H1 (cell line): ENCODE measurements at regions not wholly inside any gene's neighbourhood (a gene's known extent, or its start where the extent isn't known, plus 50 kb on each side); places are given as distances from the start of the nearest gene placed in this dataset.

Experiments used
- CTCF ChIA-PET: fragments of 300-600 bp; sonication (Branson Sonifier 250); formaldehyde crosslinking; loops from one replicate; lab custom pipeline; 2021; ENCODE audit not compliant: partially characterized antibody; lab: Charles Lee
- POLR2A ChIA-PET: fragments of 300-600 bp; sonication (Branson Sonifier 250); formaldehyde crosslinking; loops from one replicate; lab custom pipeline; 2021; ENCODE audit warnings: inconsistent platforms; ENCODE audit not compliant: partially characterized antibody; lab: Charles Lee
- DNase-seq, 2 experiments: peaks; one replicate each; pipeline versions ENCODE4 v3.0.0 to v3.0.0-alpha.2; 2010 to 2022; ENCODE audit warnings: low spot score in 2 of 2, low read depth in 1 of 2, mixed read lengths in 1 of 2
- FAIRE-seq: peaks from 2 replicates; lab custom pipeline; 2011; peaks lifted over from hg19 to GRCh38; lab: Jason Lieb, UNC
- H2AFZ ChIP-seq: 2 replicates; pipeline ENCODE4 v1.8.1; 2012; ENCODE audit warnings: low read length, inconsistent platforms
- H2AK5ac ChIP-seq: 2 replicates; pipeline ENCODE4 v1.6.1; 2013; ENCODE audit warnings: low read depth, low read length
- H2BK120ac ChIP-seq: replicated peaks from 2 replicates; pipeline ENCODE3; 2013; ENCODE audit warnings: low read depth, low read length, inconsistent platforms
- H2BK12ac ChIP-seq: 2 replicates; pipeline ENCODE4 v1.6.1; 2013; ENCODE audit warnings: low read depth, low read length
- H2BK15ac ChIP-seq: 2 replicates; pipeline ENCODE4 v1.6.1; 2013; ENCODE audit warnings: low read length
- H2BK20ac ChIP-seq: 2 replicates; pipeline ENCODE4 v1.6.1; 2013; ENCODE audit warnings: low read length
- H2BK5ac ChIP-seq: 2 replicates; pipeline ENCODE4 v1.6.1; 2013; ENCODE audit warnings: low read depth, low read length
- H3K14ac ChIP-seq: 2 replicates; pipeline ENCODE4 v1.6.1; 2013; ENCODE audit warnings: inconsistent platforms; ENCODE audit not compliant: insufficient read length
- H3K18ac ChIP-seq: 2 replicates; pipeline ENCODE4 v1.6.1; 2013; ENCODE audit warnings: low read length; ENCODE audit errors: extremely low read depth
- H3K23ac ChIP-seq: 2 replicates; pipeline ENCODE4 v1.6.1; 2013; ENCODE audit warnings: inconsistent platforms; ENCODE audit not compliant: insufficient read length
- H3K23me2 ChIP-seq: 2 replicates; pipeline ENCODE4 v1.6.1; 2013; ENCODE audit warnings: low read depth, low read length
- H3K27ac ChIP-seq: 2 replicates; pipeline ENCODE4 v1.6.1; 2011; ENCODE audit warnings: low read depth, low read length, inconsistent platforms
- H3K27me3 ChIP-seq, 4 experiments: replicated peaks in 1 of 4; 1 replicate in 1 of 4; 2 replicates in 3 of 4; pipeline versions ENCODE4 v1.6.1 to v1.8.1; 2011 to 2013; ENCODE audit warnings: low read length in 3 of 4, mild to moderate bottlenecking in 3 of 4, inconsistent platforms in 2 of 4, mixed read lengths in 2 of 4, moderate library complexity in 1 of 4; ENCODE audit not compliant: control insufficient read depth in 3 of 4, insufficient read depth in 3 of 4; ENCODE audit errors: extremely low read depth in 1 of 4
- H3K36me3 ChIP-seq, 4 experiments: 2 replicates each; pipeline versions ENCODE4 v1.6.1 to v1.8.1; 2011 to 2013; ENCODE audit warnings: mild to moderate bottlenecking in 4 of 4, low read length in 3 of 4, moderate library complexity in 2 of 4, control low read depth in 1 of 4, inconsistent platforms in 1 of 4; ENCODE audit not compliant: insufficient read depth in 4 of 4, control insufficient read depth in 2 of 4
- H3K4ac ChIP-seq: replicated peaks from 2 replicates; pipeline ENCODE3; 2013; ENCODE audit warnings: low read length, low read depth, mixed read lengths, inconsistent platforms; ENCODE audit not compliant: insufficient read length
- H3K4me1 ChIP-seq, 4 experiments: replicated peaks in 1 of 4; 1 replicate in 1 of 4; 2 replicates in 3 of 4; pipeline versions ENCODE4 v1.6.1 to v1.8.1; 2011 to 2013; ENCODE audit warnings: low read length in 3 of 4, inconsistent platforms in 2 of 4, mixed read lengths in 1 of 4; ENCODE audit not compliant: insufficient read depth in 4 of 4, control insufficient read depth in 3 of 4
- H3K4me2 ChIP-seq, 2 experiments: 2 replicates each; pipeline versions ENCODE4 v1.6.1 to v1.8.1; 2011 to 2013; ENCODE audit warnings: low read depth in 2 of 2, low read length in 2 of 2, control low read depth in 1 of 2, inconsistent platforms in 1 of 2, mild to moderate bottlenecking in 1 of 2; ENCODE audit not compliant: insufficient read depth in 1 of 2
- H3K4me3 ChIP-seq, 4 experiments: fragments of 200-600, 300-600 bp in 1 of 4; sonication (generic), shearing (Covaris generic), sonication (Bioruptor Twin) in 1 of 4; 2 replicates each; pipeline versions ENCODE4 v1.5.1 to v1.8.1; 2011 to 2016; ENCODE audit warnings: low read length in 4 of 4, low read depth in 3 of 4, control low read depth in 2 of 4, inconsistent platforms in 2 of 4, mild to moderate bottlenecking in 2 of 4, mixed read lengths in 1 of 4, moderate library complexity in 1 of 4; ENCODE audit not compliant: insufficient read depth in 2 of 4; ENCODE audit errors: extremely low read depth in 1 of 4
- H3K56ac ChIP-seq: replicated peaks from 2 replicates; pipeline ENCODE3; 2013; ENCODE audit warnings: low read depth, mild to moderate bottlenecking, mixed read lengths, low read length, inconsistent platforms; ENCODE audit not compliant: insufficient read length
- H3K79me1 ChIP-seq: 2 replicates; pipeline ENCODE4 v1.6.1; 2013; ENCODE audit warnings: low read depth, low read length, control low read depth
- H3K79me2 ChIP-seq, 2 experiments: 2 replicates each; pipeline versions ENCODE4 v1.6.1 to v1.8.1; 2012 to 2013; ENCODE audit warnings: low read length in 2 of 2, mild to moderate bottlenecking in 2 of 2, inconsistent platforms in 1 of 2; ENCODE audit not compliant: insufficient read depth in 2 of 2, control insufficient read depth in 1 of 2
- H3K9ac ChIP-seq, 4 experiments: replicated peaks in 1 of 4; 1 replicate in 1 of 4; 2 replicates in 3 of 4; pipeline versions ENCODE4 v1.6.1 to v1.8.1; 2011 to 2013; ENCODE audit warnings: low read depth in 3 of 4, low read length in 3 of 4, control low read depth in 2 of 4, mild to moderate bottlenecking in 2 of 4, moderate library complexity in 2 of 4, inconsistent platforms in 1 of 4; ENCODE audit errors: extremely low read depth in 1 of 4
- H3K9me3 ChIP-seq, 2 experiments: 2 replicates each; pipeline versions ENCODE4 v1.6.1 to v1.8.1; 2012 to 2013; ENCODE audit warnings: mild to moderate bottlenecking in 2 of 2, moderate library complexity in 2 of 2, control low read depth in 1 of 2, inconsistent platforms in 1 of 2, low read depth in 1 of 2, low read length in 1 of 2, mixed read lengths in 1 of 2; ENCODE audit not compliant: insufficient read depth in 2 of 2
- H4K20me1 ChIP-seq, 2 experiments: replicated peaks in 1 of 2; 2 replicates each; pipeline versions ENCODE3 to v1.8.1; 2011 to 2013; ENCODE audit warnings: inconsistent platforms in 2 of 2, low read length in 2 of 2, mild to moderate bottlenecking in 1 of 2; ENCODE audit not compliant: insufficient read depth in 2 of 2, control insufficient read depth in 1 of 2
- H4K5ac ChIP-seq: 2 replicates; pipeline ENCODE4 v1.6.1; 2013; ENCODE audit warnings: low read length, low read depth, mixed read lengths, inconsistent platforms; ENCODE audit not compliant: insufficient read length
- H4K8ac ChIP-seq: 2 replicates; pipeline ENCODE4 v1.8.0; 2013; ENCODE audit warnings: mild to moderate bottlenecking, moderate library complexity, low read length, inconsistent platforms; ENCODE audit not compliant: insufficient read depth; ENCODE audit errors: extremely low read depth
- H4K91ac ChIP-seq: replicated peaks from 2 replicates; pipeline ENCODE3; 2013; ENCODE audit warnings: low read length, mixed read lengths, inconsistent platforms; ENCODE audit not compliant: insufficient read length
- POLR2A ChIP-seq, 2 experiments: IDR thresholded peaks; 1 replicate in 1 of 2; 2 replicates in 1 of 2; pipeline ENCODE4 v1.6.1; 2011; ENCODE audit warnings: low read depth in 2 of 2, low read length in 2 of 2, mild to moderate bottlenecking in 2 of 2; ENCODE audit errors: control extremely low read depth in 1 of 2
- WGBS, 2 experiments: shearing (Covaris generic) in 1 of 2; methylation state at CpG; one replicate each; pipeline versions ENCODE4 v1.1.6 to v1.1.7; 2013 to 2015; ENCODE audit warnings: low lambda C conversion rate in 2 of 2, mixed read lengths in 2 of 2, inconsistent platforms in 1 of 2, low coverage in 1 of 2, missing lambda C conversion rate in 1 of 2; ENCODE audit not compliant: insufficient replicate concordance in 2 of 2, insufficient coverage in 1 of 2, insufficient read length in 1 of 2; ENCODE audit errors: extremely low coverage in 1 of 2, missing lambda C conversion rate in 1 of 2; 5-methylcytosine and 5-hydroxymethylcytosine counted together

DNA sequence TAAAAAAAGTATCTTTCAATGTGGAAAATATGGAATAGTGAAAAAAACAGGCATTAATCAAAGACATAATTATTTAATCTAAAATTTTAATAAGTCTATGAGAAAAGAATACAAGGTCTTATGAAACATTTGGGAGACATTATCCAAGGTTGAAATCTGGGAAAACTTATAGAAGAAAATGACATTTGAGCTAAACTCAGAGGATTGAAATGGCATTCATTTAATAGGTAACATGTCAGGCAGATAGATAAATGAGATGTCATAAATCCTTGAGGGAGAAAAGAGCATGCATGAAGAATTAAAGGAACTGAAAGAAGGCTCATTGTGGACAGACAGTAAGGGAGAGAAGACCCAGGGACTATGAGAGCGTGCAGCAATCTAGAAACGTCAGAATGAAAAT, 284.4 kb downstream of the PRR16 start:
- H2BK20ac ChIP-seq: no peak overlapping the region
- H3K79me2 ChIP-seq: no peaks in the 10 kb centered on the region
- no peak overlapping the region for H2BK5ac ChIP-seq
- no peak overlapping the region for H4K8ac ChIP-seq
- no peak overlapping the region for H2BK120ac ChIP-seq
- no peaks in the 10 kb centered on the region for H3K27me3 ChIP-seq
- no peak overlapping the region for H3K4ac ChIP-seq
- H2BK15ac ChIP-seq: no peak overlapping the region
- no peaks in the 10 kb centered on the region for H3K9me3 ChIP-seq
- TF ChIP-seq POLR2A (IDR thresholded peaks at IDR 0.05; ENCODE audit: control extremely low read depth in 1 of 2, low read depth in 2 of 2, low read length in 2 of 2): no peak
- no peak overlapping the region for H3K4me3 ChIP-seq
- no peak overlapping the region for H3K9ac ChIP-seq
- FAIRE-seq (no peak), DNase-seq (no peak)
- POLR2A ChIA-PET: interaction anchor here (0.5 kb wide), 1 partner anchor 45 kb away, joined by 3 read pairs; no protein-coding TSS in a partner anchor
- H2AK5ac ChIP-seq: no peak overlapping the region
- H3K23ac ChIP-seq: no peak overlapping the region
- H3K36me3 ChIP-seq: no peaks in the 10 kb centered on the region
- 97% methylated on average over 2 of the region's 2 CpGs; no CpG with 5 or more reads in 1 of the 2 experiments for WGBS, 2 experiments
- H3K23me2 ChIP-seq: no peaks in the 10 kb centered on the region
- H2AFZ ChIP-seq: no peak overlapping the region
- H2BK12ac ChIP-seq: no peak overlapping the region
- H4K20me1 ChIP-seq: no peaks in the 10 kb centered on the region
- CTCF ChIA-PET: no interaction called here
- H3K14ac ChIP-seq: no peak overlapping the region
- no peaks in the 10 kb centered on the region for H3K79me1 ChIP-seq
- no peak overlapping the region for H4K5ac ChIP-seq
- no peak overlapping the region for H3K56ac ChIP-seq
- H3K4me2 ChIP-seq: no peak overlapping the region
- H3K27ac ChIP-seq: no peak overlapping the region
- H3K4me1 ChIP-seq: no peaks in the 10 kb centered on the region
- H4K91ac ChIP-seq: no peak overlapping the region
- H3K18ac ChIP-seq: no peak overlapping the region
